Activated CD8-positive, alpha-beta memory T cell treated with anti-CD3 and anti-CD28 coated beads, Interleukin-2, amount 50 U/mL, for 24 hours (primary cell): ENCODE measurements at regions not wholly inside any gene's neighbourhood (a gene's known extent, or its start where the extent isn't known, plus 50 kb on each side); places are given as distances from the start of the nearest gene placed in this dataset.
"Not testable (repeated sequence)": the region's sequence is repeated elsewhere in the genome, so short reads cannot be mapped to it uniquely, and the experiment has no call there.

Source experiments
- DNase-seq: peaks from one replicate; pipeline ENCODE4 v3.0.0-alpha.2; 2020; ENCODE audit errors: extremely low read depth

DNA sequence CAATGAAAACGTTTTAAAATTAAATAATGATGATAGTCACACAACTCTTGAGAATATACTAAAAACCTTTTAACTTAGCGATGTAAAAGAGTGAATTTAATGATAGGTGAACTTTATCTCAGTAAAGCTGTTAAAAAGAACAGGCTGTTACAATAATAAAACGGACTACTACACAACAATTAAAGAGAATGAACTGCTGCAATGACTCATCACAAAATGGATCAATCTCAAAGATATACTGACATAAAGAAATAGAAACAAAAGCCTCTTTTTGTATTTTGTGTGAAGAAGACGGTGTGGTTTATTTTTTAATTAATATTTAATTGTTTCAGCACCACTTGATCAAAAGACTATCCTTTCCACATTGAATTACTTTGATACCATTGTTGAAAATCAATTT, 352.4 kb upstream of the GJE1 start:
- DNase-seq, result no peak

DNA sequence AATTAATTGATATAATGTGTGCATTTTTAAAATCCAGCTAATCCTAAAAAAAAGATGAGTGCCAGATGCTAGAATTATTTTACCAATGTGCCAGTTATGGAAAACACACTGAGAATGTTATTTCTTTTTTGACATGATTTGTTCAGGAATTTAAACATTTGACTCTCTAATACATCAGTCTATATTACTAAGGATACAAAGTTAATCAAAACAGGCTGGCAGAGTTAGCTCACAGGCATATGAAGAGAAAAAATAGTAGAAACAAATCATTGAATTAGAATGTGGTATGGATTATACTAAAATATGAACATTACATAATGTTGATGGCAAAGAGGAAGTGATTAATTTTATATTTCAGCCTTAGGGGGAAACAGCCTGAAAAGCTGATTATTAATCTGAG, 368.3 kb upstream of the GJE1 start:
- DNase-seq, result no peak

DNA sequence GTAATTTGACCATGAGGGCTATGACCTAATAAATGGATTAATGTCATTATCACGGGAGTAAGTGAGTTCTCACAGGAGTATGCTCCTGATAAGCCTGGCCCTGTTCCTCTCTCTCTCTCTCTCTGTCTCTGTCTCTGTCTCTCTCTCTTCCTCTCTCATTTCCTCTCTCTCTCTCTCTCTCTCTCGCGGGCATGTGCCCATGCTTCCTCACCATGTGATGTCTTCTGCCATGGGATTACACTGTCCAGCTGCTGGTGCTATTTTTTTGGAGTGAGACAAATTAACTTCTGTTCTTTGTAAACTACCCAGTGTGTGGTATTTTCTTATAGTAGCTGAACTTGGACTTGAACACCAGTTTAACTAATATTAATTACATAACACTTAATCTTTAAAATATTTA, 374.3 kb upstream of the GJE1 start:
- DNase-seq, result no peak

DNA sequence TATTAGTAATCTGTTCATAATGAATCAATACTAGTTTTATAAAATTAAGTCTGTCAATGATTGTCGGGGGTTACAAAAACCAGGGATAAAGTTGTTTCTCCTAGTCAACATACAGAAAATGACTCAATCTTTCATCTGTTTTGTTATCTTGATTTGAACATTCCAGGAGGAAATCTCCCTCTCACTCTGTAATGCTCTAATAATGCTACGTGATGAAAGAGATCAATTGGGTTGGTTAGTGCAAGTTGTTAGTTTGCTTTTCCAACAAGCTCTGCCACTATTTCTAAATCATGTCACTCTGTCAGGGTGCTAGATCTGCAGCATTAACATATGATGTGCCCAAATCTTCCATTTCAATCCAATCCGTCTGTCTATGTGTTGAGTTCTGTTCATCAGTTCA, 379.5 kb upstream of the GJE1 start:
- DNase-seq, result no peak

DNA sequence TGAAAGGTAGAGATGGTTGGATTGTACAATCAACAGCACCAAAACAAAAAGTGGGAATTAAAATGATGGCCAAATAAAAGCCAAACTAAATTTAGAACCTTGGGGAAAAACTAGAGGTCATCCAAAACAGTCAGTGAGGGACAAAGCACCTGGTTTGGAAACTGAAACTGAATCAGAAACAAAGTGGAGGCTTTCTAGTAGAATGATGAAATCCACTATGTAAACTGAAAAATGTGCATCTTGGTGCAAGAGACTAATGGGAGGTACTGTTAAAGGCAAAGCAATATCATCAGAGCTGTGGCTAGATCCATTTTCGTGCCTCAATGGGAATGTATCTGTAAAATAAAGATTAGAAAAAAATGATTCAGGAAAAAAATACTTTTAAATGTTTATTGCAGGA, 380.0 kb upstream of the GJE1 start:
- no peak for DNase-seq

DNA sequence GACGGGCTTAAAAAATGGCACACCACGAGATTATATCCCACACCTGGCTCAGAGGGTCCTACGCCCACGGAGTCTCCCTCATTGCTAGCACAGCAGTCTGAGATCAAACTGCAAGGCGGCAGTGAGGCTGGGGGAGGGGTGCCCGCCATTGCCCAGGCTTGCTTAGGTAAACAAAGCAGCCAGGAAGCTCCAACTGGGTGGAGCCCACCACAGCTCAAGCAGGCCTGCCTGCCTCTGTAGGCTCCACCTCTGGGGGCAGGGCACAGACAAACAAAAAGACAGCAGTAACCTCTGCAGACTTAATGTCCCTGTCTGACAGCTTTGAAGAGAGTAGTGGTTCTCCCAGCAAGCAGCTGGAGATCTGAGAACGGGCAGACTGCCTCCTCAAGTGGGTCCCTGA, 386.4 kb upstream of the GJE1 start:
- not testable (repeated sequence) for DNase-seq

DNA sequence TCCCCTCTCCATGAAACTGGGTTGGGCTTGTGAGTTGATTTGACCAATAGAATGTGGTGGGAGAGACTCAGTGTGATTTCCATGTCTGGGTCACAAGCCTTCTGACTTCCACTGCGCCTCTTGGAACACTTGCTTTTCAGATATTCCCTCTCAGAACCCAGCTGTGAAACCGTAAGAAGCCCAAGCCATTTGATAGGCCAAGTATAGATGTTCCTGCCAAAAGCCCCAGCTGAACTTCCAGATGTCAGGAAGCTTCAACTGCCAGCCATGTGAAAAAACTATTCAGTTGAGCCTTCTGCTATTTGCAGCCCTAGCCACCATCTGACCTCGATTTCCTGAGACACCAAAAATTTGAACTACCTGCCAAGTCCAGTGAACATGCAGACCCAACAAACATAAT, 387.8 kb upstream of the GJE1 start:
- DNase-seq, result no peak

DNA sequence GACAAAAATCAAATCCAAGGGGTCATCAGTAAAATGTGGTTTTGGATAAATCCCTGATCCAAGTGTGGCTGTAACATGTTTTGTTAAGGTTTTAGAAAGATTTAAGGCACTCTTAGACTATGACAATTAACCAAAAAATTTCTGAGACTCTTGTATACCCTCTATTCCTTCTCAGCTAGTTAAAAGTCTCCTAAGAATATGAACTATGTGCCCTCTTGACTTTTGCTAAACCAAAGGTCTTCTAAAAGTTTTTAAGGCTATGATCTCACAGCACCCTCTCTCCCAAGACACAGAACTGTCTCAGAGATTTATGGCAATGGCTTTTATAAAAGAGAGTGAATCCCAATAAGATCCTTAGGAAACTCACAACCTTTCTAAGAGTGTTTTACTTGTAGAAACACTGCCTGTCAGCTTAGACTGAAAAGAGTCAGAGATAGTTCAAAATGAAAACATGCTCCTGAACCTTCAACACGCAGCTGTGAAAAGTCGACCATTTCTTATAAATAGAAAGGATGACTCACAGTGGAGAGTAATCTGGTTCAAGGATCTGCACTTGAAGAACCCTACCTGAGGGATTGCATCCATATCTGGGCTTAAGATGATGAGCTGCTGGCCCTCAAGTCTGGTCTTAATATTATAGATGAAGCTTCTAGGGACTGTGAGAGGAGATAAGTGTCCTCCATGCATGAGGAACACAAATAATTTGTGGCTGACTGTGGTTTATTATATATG, 388.4 kb upstream of the GJE1 start:
- no peak for DNase-seq

DNA sequence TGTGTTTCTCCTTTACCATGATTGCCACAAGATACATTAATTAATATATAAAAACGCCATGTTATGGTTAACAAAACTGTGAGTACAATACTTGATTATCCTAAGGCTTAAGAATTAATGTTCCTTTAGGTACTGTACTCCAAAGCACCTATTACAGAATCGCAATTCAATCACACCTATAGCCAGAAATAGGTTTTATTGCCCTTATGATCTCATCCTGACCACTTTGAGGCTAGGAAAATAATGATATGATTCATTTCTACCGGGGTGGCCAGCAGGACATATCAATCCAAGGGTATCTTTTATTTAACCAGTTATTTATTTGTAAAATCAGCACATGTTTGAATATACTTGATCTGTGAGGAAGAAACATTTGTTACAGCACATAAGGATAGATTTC, 396.6 kb upstream of the GJE1 start:
- no peak for DNase-seq

DNA sequence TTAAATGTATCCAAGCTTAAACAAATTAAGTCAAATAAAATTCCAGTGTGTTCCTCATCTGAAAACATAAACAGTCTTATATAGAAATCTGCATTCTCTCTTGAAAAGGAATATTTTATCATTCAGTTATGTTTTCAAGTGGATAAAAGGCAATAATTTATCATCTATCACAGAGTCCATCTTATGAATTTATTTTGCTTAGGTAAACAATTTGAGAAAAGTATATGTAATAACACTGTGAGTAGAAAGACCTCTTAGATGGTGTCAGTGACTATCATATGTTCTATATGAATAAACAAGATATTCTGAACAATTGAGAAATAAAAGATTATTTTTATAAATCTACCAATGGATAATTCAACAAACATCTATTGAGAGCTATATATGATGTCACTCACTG, 397.6 kb upstream of the GJE1 start:
- no peak for DNase-seq

DNA sequence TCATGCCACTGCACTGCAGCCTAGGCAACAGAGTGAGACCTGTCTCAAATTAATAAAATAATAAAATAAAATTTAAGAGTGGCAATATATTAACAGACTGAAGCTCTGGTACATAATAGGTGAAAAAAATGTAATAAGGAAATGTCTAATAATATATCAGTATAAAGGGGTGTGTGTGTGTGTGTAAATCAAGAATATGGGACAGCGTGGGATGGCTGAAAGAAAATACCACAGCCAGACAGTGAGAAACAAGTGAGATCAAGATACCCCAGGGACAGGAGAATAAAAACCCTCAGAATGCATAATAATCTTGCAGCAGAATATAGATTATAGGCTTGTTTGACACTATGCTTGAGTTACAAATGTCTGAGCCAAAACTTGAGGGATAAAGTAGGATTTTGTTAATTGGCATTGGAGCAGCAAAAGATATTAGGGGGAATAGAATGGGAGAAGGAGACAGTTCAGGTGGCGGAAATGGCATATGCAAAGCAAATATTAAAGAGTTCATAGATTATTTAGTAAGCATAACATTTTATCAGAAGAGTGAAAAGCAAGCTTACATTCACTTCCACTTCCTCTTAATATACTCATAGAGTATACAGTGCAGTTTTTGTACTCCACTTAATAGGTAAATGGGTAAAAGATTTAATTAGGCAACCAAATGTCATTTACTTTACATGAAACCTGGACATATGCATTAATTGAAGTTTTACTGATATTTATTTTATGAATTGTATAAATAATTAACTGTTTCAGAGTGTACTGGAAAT, 398.5 kb upstream of the GJE1 start:
- no peak for DNase-seq

DNA sequence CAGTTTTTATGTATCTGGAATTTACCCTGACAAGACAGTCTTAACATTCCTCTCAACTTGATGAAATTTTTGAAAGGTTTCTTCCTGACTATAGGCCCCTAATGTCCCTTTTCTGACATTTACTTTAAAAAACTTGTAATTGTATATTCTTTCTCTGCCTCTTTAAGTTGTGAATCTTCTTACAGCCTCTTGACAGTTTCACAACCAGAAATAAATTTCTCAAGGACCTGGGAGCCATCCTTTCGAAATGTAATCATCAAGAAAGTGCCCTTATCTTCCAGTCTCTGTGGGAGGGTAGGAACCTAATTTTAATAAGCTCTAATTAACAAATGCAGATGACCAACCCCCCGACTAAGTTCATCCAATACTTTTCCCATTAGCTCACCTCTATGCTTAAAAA, 403.6 kb upstream of the GJE1 start:
- DNase-seq, result no peak

DNA sequence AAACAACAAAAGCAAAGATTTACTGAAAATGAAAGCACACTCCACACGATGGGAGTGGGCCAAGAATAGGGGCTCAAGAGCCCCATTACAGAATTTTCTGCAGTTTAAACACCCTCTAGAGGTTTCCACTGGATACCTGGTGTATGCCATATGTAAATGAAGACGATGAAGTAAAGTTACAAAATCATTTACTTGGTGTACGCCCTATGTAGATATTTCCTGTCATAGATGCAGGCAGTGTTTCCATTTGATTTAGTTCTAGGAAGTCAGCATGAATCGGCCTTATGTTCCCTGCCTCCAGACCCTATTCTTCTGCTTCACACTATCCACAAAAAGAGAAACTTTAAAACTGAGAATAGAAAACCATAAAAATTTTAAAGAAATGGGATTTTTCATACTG, 404.4 kb upstream of the GJE1 start:
- DNase-seq, result no peak

DNA sequence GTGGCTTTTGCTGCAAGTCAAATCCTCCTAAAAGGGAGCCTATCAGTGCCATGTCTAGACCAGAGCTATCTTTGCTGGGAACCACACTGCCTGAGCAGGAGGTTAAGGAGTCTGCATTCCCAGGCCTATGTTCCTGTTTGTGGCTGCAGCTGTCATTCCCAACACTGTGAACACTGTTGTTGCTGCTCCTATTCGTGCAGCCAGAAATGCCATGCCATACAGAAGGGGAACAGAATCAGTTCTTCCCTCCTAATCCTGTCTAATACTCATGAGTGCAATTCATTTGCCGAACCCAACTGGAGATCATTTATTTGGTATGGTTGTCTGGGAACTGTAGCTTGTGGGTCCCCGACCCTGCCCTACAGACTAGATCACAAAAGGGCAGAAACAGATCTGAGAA, 406.5 kb upstream of the GJE1 start:
- DNase-seq, result no peak

DNA sequence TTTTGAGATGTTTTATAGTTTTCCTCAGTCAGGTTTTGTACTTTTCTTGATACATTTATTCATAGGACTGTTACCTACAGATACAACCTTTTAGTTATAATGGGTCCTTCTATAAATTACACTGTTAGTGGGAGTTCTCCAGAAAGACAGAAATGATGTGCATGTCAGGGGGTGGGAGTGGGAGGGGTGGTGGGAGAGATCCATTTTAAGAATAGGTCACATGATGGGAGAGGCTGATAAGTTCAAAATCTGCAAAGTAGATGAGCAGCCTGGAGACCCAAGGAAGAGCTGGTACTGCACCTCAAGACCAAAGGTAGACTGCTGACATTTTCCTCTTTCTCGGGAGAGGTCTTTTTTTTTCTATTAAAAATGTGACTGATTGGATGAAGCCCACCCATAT, 408.0 kb upstream of the GJE1 start:
- DNase-seq, result no peak

DNA sequence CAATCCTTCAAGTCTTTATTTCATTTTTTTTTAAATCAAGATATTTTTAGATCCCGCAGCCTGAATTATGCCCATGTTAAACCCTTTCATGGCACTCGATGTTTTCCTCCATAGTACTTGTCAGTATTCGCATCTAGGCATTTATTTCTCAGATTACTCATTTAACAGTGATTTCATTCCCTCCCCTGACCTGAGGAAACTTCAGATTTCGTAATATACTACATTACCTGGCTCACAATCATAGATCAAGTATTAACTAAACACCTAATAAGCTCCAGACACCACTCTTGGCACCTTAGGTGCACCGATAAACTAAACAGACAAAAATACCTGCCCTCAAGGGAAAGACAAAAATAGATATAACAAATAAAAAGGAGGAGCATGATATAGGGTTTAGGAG, 413.2 kb upstream of the GJE1 start:
- no peak for DNase-seq

DNA sequence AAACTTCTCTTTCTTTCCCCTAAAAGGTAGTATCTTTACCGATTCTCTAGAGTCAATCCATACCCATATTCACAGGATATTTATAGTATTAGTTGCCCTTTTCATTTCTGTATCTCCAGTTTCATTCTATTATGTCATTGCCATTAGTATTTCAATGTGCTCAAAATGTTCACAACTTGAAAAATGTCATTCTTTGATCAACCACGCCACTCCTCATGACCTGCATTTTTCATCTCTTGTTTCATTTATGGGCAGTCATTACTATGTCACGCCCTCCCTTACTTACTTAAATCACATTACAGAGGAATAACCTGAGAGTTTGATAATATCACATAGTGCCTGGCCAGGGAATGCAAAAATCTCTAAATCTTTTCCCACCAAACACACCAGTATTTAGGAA, 427.3 kb upstream of the GJE1 start:
- no peak for DNase-seq

DNA sequence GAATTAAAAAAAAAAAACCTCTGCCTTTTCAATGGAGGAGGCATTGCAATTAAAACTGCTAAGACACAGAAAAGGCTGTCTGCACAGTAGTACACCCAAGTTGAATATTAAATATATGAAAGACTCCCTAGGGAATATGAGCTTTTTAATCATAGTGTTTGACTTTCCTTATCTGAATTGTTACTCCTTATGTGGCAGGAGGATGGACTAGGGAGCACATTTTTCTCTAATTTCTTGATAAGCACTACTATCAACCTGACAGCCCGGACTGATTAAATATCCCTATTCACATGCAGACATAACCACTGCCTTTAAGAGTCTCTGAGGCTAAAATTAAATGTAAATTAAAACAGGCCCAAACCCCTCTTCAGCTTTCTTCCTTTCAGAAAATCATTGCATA, 428.6 kb upstream of the GJE1 start:
- DNase-seq, result no peak

DNA sequence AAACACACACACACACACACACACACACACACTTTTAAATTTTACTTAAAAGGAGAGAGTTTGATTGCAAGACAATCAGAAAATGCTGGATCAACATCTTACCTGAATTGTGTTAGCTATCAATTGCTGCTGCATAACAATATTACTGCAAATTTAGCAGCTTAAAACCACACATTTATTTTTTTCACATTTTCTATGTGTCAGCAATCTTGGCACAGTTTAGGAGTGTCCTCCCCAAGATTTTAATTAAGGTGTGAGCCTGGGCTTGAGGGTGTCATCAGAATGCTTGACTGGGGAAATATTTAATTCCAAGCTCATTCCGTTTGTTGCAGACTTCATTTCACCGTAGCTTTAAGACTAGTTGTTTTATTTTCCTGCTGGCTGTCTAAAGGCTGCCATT, 431.0 kb upstream of the GJE1 start:
- DNase-seq, result no peak

DNA sequence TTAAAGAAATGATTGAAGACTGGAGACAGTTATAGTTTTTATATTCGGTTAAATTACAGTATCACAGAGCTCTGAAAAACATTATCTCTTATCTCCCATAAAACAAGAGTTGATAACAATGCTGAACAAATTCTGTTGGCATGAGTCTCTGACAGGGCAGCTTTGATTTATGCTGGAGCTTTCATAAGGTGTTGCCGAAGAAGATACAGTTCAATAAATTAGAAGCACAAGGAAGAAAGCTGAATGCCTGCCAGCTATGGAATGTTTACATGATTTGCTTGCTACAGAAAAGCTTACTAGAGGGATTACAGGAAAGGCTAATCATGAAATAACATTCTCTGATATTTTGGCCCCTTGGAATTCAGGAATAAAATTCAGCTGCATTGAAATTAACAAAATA, 431.9 kb upstream of the GJE1 start:
- DNase-seq, result no peak

DNA sequence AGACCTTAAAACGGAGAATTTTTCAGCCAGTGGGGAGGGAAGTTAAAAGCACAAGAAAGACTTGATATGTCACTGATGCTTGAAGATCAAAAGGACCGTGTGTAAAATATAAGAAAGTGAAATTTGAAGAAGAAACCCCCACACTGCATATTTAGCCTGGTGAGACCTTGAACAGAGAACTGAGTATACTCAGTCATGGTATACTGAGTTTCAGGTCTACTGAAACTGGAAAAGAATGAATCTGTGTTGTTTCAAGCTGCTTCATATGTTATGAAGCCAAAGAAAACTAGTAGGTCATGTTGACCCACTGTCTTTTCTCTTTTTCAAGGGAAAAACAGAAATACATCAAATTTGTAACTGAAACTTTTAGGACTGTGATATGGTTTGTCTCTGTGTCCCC, 443.8 kb upstream of the GJE1 start:
- DNase-seq, result no peak

DNA sequence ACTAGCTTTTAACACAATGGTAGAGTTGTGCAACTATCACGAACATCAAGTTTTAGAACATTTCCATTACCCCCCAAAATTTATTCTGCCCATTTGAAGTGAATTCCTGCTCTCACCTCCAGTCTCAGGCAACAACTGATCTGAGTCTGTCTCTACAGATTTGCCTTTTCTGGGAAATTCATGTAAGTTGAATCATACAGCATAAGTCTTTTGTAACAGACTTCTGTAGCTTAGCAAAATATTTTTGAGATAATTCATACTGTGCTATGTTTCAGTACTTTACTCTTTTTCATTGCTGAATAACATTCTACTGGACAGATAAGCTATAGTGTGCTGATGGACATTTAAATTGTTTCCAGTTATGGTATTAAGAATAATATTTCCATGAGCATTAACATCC, 447.3 kb upstream of the GJE1 start:
- no peak for DNase-seq

DNA sequence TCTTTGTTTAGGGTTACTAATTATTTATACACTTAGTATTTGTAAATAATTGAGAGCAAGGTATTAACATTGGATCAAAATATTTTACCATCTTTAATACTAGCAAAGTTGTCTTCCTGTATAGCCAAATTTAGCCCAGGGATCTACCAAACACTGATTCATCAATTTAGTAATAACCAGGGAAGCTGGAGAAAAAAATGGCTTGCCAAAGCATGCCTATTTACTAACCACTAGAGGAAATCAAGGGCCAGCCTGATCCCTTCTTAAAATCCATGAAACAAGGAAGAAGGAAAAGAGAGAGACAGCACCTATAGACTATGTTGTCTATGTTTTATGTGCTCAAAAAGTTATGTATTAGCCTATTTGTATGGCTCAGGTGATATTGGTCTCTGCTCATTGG, 450.3 kb upstream of the GJE1 start:
- no peak for DNase-seq
